ENCODE measurements at regions not wholly inside any gene's neighbourhood (a gene's known extent, or its start where the extent isn't known, plus 50 kb on each side); places are given as distances from the start of the nearest gene placed in this dataset.

- no peak for DNase-seq
These were observed 51.6 kb upstream of the SRGAP3 start for GRCh38 chr3:9301091-9301490.

GRCh38 chr3:9301798-9302197, 52.4 kb upstream of the SRGAP3 start:
- DNase-seq = no peak

- peak; percentile 83 for DNase-seq
These were observed 53.2 kb upstream of the SRGAP3 start for GRCh38 chr3:9302425-9303181.

- peak; percentile 35 for DNase-seq
These were observed 54.4 kb upstream of the THUMPD3 start for GRCh38 chr3:9308298-9308990.

GRCh38 chr3:9310043-9310442, 52.8 kb upstream of the THUMPD3 start:
- no peak for DNase-seq

GRCh38 chr3:9311228-9311627, 51.6 kb upstream of the THUMPD3 start:
- no peak for DNase-seq

All from fibroblast of upper back skin (primary cell).